Hepatocyte (in vitro differentiated cells): ENCODE measurements at regions not wholly inside any gene's neighbourhood (a gene's known extent, or its start where the extent isn't known, plus 50 kb on each side); places are given as distances from the start of the nearest gene placed in this dataset.

Experiments used
- DNase-seq: peaks from one replicate; pipeline ENCODE4 v3.0.0-alpha.2; 2016; ENCODE audit warnings: low spot score
- H2AFZ ChIP-seq: fragments of 200-600 bp; sonication (generic); 2 replicates; pipeline ENCODE4 v1.6.0; 2016; ENCODE audit warnings: antibody characterized with exemption, mild to moderate bottlenecking
- H3K27ac ChIP-seq: fragments of 200-600 bp; sonication (generic); 2 replicates; pipeline ENCODE4 v1.5.1; 2016; ENCODE audit warnings: mild to moderate bottlenecking
- H3K27me3 ChIP-seq: fragments of 200-600 bp; sonication (generic); 2 replicates; pipeline ENCODE4 v1.6.1; 2016
- H3K36me3 ChIP-seq: fragments of 200-600 bp; sonication (generic); replicated peaks from 2 replicates; pipeline ENCODE4 v1.5.1; 2016; ENCODE audit warnings: low read depth; ENCODE audit not compliant: insufficient read depth
- H3K4me1 ChIP-seq: fragments of 200-600 bp; sonication (generic); 2 replicates; pipeline ENCODE4 v1.5.1; 2016; ENCODE audit warnings: mild to moderate bottlenecking, moderate library complexity; ENCODE audit not compliant: insufficient read depth
- H3K4me2 ChIP-seq: fragments of 200-600 bp; sonication (generic); 2 replicates; pipeline ENCODE4 v1.6.0; 2016
- H3K4me3 ChIP-seq: fragments of 200-600 bp; sonication (generic); 2 replicates; pipeline ENCODE4 v1.5.1; 2016; ENCODE audit warnings: mild to moderate bottlenecking
- H3K79me2 ChIP-seq: fragments of 200-600 bp; sonication (generic); 2 replicates; pipeline ENCODE4 v1.6.0; 2017; ENCODE audit warnings: mild to moderate bottlenecking
- H3K9me2 ChIP-seq: fragments of 200-600 bp; sonication (generic); replicated peaks from 2 replicates; pipeline ENCODE4 v1.6.0; 2017; ENCODE audit warnings: mild to moderate bottlenecking; ENCODE audit not compliant: insufficient read depth
- H3K9me3 ChIP-seq: fragments of 200-600 bp; sonication (generic); 2 replicates; pipeline ENCODE4 v1.5.1; 2016; ENCODE audit warnings: low read depth, mild to moderate bottlenecking
- H4K20me1 ChIP-seq: fragments of 200-600 bp; sonication (generic); 2 replicates; pipeline ENCODE4 v1.6.0; 2016; ENCODE audit warnings: mild to moderate bottlenecking; ENCODE audit not compliant: insufficient read depth, poor library complexity, severe bottlenecking
- EZH2 ChIP-seq: fragments of 200-600 bp; sonication (generic); IDR thresholded peaks from 2 replicates; pipeline ENCODE4 v1.6.1; 2016; ENCODE audit warnings: antibody characterized with exemption, mild to moderate bottlenecking, borderline replicate concordance
- EZH2phosphoT487 ChIP-seq: fragments of 200-600 bp; sonication (generic); IDR thresholded peaks from one replicate; pipeline ENCODE4 v1.6.1; 2018; ENCODE audit warnings: antibody characterized with exemption, mild to moderate bottlenecking, low read depth, moderate library complexity; ENCODE audit not compliant: unreplicated experiment, severe bottlenecking
- WGBS: methylation state at CpG from one replicate; pipeline ENCODE4 v1.1.6; 2016; ENCODE audit warnings: low lambda C conversion rate; ENCODE audit errors: missing lambda C conversion rate; 5-methylcytosine and 5-hydroxymethylcytosine counted together
- TF ChIP-seq, protein P1 (sequence below): fragments of 200-600 bp; sonication (generic); IDR thresholded peaks from 2 replicates; pipeline ENCODE4 v1.5.1; 2016; ENCODE audit warnings: antibody characterized with exemption, mild to moderate bottlenecking; ENCODE audit not compliant: poor library complexity

- TF ChIP-seq EZH2 (no peak), EZH2phosphoT487 (no peak)
- TF ChIP-seq, protein P1, sequence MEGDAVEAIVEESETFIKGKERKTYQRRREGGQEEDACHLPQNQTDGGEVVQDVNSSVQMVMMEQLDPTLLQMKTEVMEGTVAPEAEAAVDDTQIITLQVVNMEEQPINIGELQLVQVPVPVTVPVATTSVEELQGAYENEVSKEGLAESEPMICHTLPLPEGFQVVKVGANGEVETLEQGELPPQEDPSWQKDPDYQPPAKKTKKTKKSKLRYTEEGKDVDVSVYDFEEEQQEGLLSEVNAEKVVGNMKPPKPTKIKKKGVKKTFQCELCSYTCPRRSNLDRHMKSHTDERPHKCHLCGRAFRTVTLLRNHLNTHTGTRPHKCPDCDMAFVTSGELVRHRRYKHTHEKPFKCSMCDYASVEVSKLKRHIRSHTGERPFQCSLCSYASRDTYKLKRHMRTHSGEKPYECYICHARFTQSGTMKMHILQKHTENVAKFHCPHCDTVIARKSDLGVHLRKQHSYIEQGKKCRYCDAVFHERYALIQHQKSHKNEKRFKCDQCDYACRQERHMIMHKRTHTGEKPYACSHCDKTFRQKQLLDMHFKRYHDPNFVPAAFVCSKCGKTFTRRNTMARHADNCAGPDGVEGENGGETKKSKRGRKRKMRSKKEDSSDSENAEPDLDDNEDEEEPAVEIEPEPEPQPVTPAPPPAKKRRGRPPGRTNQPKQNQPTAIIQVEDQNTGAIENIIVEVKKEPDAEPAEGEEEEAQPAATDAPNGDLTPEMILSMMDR = no peak
- H3K4me3 ChIP-seq = no peak overlapping the region
- H2AFZ ChIP-seq = no peak overlapping the region
- no peaks in the 10 kb centered on the region for H3K36me3 ChIP-seq
- no peak overlapping the region for H3K27ac ChIP-seq
- no peaks in the 10 kb centered on the region for H3K9me3 ChIP-seq
- WGBS = 83% methylated on average over 2 of the region's 2 CpGs
- H3K79me2 ChIP-seq = no peaks in the 10 kb centered on the region
- no peak for DNase-seq
- H4K20me1 ChIP-seq = no peaks in the 10 kb centered on the region
- no peak overlapping the region for H3K4me2 ChIP-seq
- H3K9me2 ChIP-seq = no peaks in the 10 kb centered on the region
- H3K4me1 ChIP-seq = no peaks in the 10 kb centered on the region
- H3K27me3 ChIP-seq = no peaks in the 10 kb centered on the region
Observed at GRCh38 chr6:113401231-113401630, 455.9 kb upstream of the MARCKS start.

- DNase-seq = no peak
- 83% methylated on average over 1 of the region's 1 CpG for WGBS
- Histone ChIP-seq H4K20me1 (no peaks in the 10 kb centered on the region), H2AFZ (no peak overlapping the region), H3K9me2 (no peaks in the 10 kb centered on the region), H3K4me1 (no peaks in the 10 kb centered on the region), H3K36me3 (no peaks in the 10 kb centered on the region), H3K4me2 (no peak overlapping the region), H3K4me3 (no peak overlapping the region), H3K79me2 (no peaks in the 10 kb centered on the region), H3K27ac (no peak overlapping the region), H3K27me3 (no peaks in the 10 kb centered on the region), H3K9me3 (no peaks in the 10 kb centered on the region)
- TF ChIP-seq, protein P1 = no peak
- TF ChIP-seq EZH2 = no peak
- no peak for TF ChIP-seq EZH2phosphoT487
Observed at GRCh38 chr6:113402544-113402943, 454.6 kb upstream of the MARCKS start.

DNA sequence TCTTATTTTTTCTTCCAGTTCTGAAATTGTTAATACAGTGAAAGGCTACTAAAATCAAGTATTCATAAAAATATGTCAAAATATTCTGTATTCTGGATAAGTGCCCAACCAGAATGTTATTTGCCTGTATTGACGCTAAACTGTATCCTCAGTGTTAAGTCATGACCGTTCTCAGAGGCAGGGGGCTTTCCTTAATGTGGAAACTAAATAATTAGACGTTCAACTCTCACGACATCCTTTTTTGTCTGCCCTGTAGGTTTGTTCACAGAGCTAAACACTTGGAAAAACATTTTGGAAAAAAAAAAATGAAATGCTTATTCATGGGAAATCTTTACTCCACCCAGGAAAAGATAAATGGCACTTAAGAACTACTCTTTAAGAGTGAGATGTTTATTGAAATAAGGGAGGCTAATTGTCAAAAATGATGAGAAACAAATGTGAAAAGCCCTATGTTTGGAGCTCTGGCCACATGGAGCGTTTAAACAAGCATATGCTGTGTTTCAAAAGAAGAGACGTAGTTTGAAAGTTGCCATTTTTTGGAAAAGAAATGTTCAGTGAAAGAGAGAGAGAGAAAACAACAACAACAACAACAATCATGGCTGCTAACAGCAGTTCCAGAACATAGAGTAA is 453.1 kb upstream of the MARCKS start:
- Histone ChIP-seq H2AFZ (no peak overlapping the region), H3K27ac (peak overlapping the region; percentile 29), H3K4me2 (no peak overlapping the region), H3K9me3 (no peaks in the 10 kb centered on the region), H3K27me3 (no peaks in the 10 kb centered on the region), H3K4me1 (no peaks in the 10 kb centered on the region), H4K20me1 (no peaks in the 10 kb centered on the region), H3K36me3 (no peaks in the 10 kb centered on the region), H3K79me2 (no peaks in the 10 kb centered on the region), H3K4me3 (no peak overlapping the region), H3K9me2 (no peaks in the 10 kb centered on the region)
- DNase-seq = no peak
- 80% methylated on average over 6 of the region's 6 CpGs for WGBS
- TF ChIP-seq, protein P1 = no peak
- TF ChIP-seq EZH2phosphoT487 = no peak
- TF ChIP-seq EZH2 = no peak
